H9 (cell line): ENCODE measurements at regions not wholly inside any gene's neighbourhood (a gene's known extent, or its start where the extent isn't known, plus 50 kb on each side); places are given as distances from the start of the nearest gene placed in this dataset.
"Not testable (repeated sequence)": the region's sequence is repeated elsewhere in the genome, so short reads cannot be mapped to it uniquely, and the experiment has no call there.

Source experiments
- DNase-seq: peaks from one replicate; pipeline ENCODE4 v3.0.0-alpha.2; 2017
- H2AFZ ChIP-seq: one replicate; pipeline ENCODE4 v1.6.1; 2013; ENCODE audit warnings: mild to moderate bottlenecking, low read length, control low read depth, moderate library complexity
- H2AK5ac ChIP-seq: 2 replicates; pipeline ENCODE4 v1.6.1; 2013; ENCODE audit warnings: low read length, control low read depth, mixed read lengths; ENCODE audit not compliant: insufficient read length
- H2BK120ac ChIP-seq: one replicate; pipeline ENCODE4 v1.6.1; 2013; ENCODE audit warnings: low read depth, mild to moderate bottlenecking, low read length, control low read depth, inconsistent platforms; ENCODE audit not compliant: poor library complexity, severe bottlenecking
- H2BK12ac ChIP-seq: 2 replicates; pipeline ENCODE4 v1.6.1; 2013; ENCODE audit warnings: low read length, control low read depth, mixed read lengths, low read depth; ENCODE audit not compliant: insufficient read length
- H2BK15ac ChIP-seq: 2 replicates; pipeline ENCODE4 v1.6.1; 2013; ENCODE audit warnings: low read depth, low read length, control low read depth
- H2BK20ac ChIP-seq: one replicate; pipeline ENCODE4 v1.6.1; 2013; ENCODE audit warnings: low read depth, mild to moderate bottlenecking, low read length, control low read depth, inconsistent platforms; ENCODE audit not compliant: poor library complexity, severe bottlenecking
- H2BK5ac ChIP-seq: 2 replicates; pipeline ENCODE4 v1.6.1; 2013; ENCODE audit warnings: low read length, control low read depth, mixed read lengths; ENCODE audit not compliant: insufficient read length
- H3K14ac ChIP-seq: 2 replicates; pipeline ENCODE4 v1.6.1; 2013; ENCODE audit warnings: low read length, control low read depth; ENCODE audit not compliant: insufficient read depth
- H3K18ac ChIP-seq: 2 replicates; pipeline ENCODE4 v1.6.1; 2013; ENCODE audit warnings: low read depth, mild to moderate bottlenecking, mixed read lengths, low read length, control low read depth; ENCODE audit not compliant: insufficient read length
- H3K23ac ChIP-seq: 2 replicates; pipeline ENCODE4 v1.6.1; 2013; ENCODE audit warnings: low read length, control low read depth, mixed read lengths, low read depth; ENCODE audit not compliant: insufficient read length
- H3K23me2 ChIP-seq: 2 replicates; pipeline ENCODE4 v1.6.1; 2013; ENCODE audit warnings: low read depth, mild to moderate bottlenecking, mixed read lengths, low read length, control low read depth; ENCODE audit not compliant: insufficient read length, poor library complexity, severe bottlenecking
- H3K27ac ChIP-seq: 2 replicates; pipeline ENCODE4 v1.5.1; 2013; ENCODE audit warnings: low read length, control low read depth, mixed read lengths, low read depth; ENCODE audit not compliant: insufficient read length
- H3K27me3 ChIP-seq: 2 replicates; pipeline ENCODE4 v1.6.1; 2013; ENCODE audit warnings: low read length, control low read depth, inconsistent platforms; ENCODE audit not compliant: insufficient read depth
- H3K4ac ChIP-seq: 2 replicates; pipeline ENCODE4 v1.6.1; 2013; ENCODE audit warnings: low read depth, mild to moderate bottlenecking, control low read depth, inconsistent platforms, low read length, moderate library complexity
- H3K4me1 ChIP-seq: 2 replicates; pipeline ENCODE4 v1.6.1; 2013; ENCODE audit warnings: low read length, control low read depth, inconsistent platforms; ENCODE audit not compliant: insufficient read depth
- H3K4me2 ChIP-seq: 2 replicates; pipeline ENCODE4 v1.6.1; 2013; ENCODE audit warnings: low read length, control low read depth, mixed read lengths; ENCODE audit not compliant: insufficient read length, insufficient read depth
- H3K56ac ChIP-seq: 2 replicates; pipeline ENCODE4 v1.6.1; 2013; ENCODE audit warnings: low read depth, mild to moderate bottlenecking, mixed read lengths, low read length, control low read depth; ENCODE audit not compliant: insufficient read length
- H3K79me1 ChIP-seq: 2 replicates; pipeline ENCODE4 v1.6.1; 2013; ENCODE audit warnings: low read depth, mild to moderate bottlenecking, moderate library complexity, low read length, control low read depth, inconsistent platforms; ENCODE audit not compliant: insufficient read depth, poor library complexity, severe bottlenecking
- H3K79me2 ChIP-seq: 2 replicates; pipeline ENCODE4 v1.6.1; 2013; ENCODE audit warnings: low read length, control low read depth, inconsistent platforms; ENCODE audit not compliant: insufficient read depth
- H3K9ac ChIP-seq: 2 replicates; pipeline ENCODE4 v1.6.1; 2013; ENCODE audit warnings: low read length, control low read depth, mixed read lengths; ENCODE audit not compliant: insufficient read length; ENCODE audit errors: extremely low read depth
- H3K9me3 ChIP-seq: one replicate; pipeline ENCODE4 v1.6.1; 2013; ENCODE audit warnings: low read depth, low read length, inconsistent platforms; ENCODE audit not compliant: control insufficient read depth
- H3T11ph ChIP-seq: one replicate; pipeline ENCODE4 v1.6.1; 2013; ENCODE audit warnings: mild to moderate bottlenecking, low read length, control low read depth, inconsistent platforms
- H4K20me1 ChIP-seq: one replicate; pipeline ENCODE4 v1.6.1; 2013; ENCODE audit not compliant: control insufficient read depth, insufficient read length, insufficient read depth
- H4K5ac ChIP-seq: 2 replicates; pipeline ENCODE4 v1.6.1; 2013; ENCODE audit warnings: low read depth, mild to moderate bottlenecking, mixed read lengths, low read length, control low read depth; ENCODE audit not compliant: insufficient read length
- H4K8ac ChIP-seq: replicated peaks from 2 replicates; pipeline ENCODE4 v1.6.1; 2013; ENCODE audit warnings: low read length, control low read depth, mixed read lengths, low read depth; ENCODE audit not compliant: insufficient read length
- H4K91ac ChIP-seq: 2 replicates; pipeline ENCODE4 v1.6.1; 2013; ENCODE audit warnings: low read depth, mild to moderate bottlenecking, moderate library complexity, mixed read lengths, low read length, control low read depth; ENCODE audit not compliant: insufficient read length
- H3K27ac Mint-ChIP-seq, 3 experiments: 2 replicates in 2 of 3; 3 replicates in 1 of 3; pipeline ENCODE4 v1.8.0; 2020 to 2021; ENCODE audit warnings: mixed read lengths in 3 of 3, mild to moderate bottlenecking in 1 of 3, moderate library complexity in 1 of 3
- H3K27me3 Mint-ChIP-seq: 2 replicates; pipeline ENCODE4 v1.8.0; 2021; ENCODE audit warnings: low read depth, mild to moderate bottlenecking, moderate library complexity, mixed read lengths
- H3K36me3 Mint-ChIP-seq, 3 experiments: 2 replicates in 2 of 3; 3 replicates in 1 of 3; pipeline ENCODE4 v1.8.0; 2020 to 2021; ENCODE audit warnings: low read depth in 3 of 3, mixed read lengths in 3 of 3; ENCODE audit not compliant: insufficient read depth in 1 of 3
- H3K4me1 Mint-ChIP-seq, 2 experiments: 2 replicates each; pipeline ENCODE4 v1.8.0; 2020; ENCODE audit warnings: mixed read lengths in 2 of 2
- H3K4me3 Mint-ChIP-seq, 2 experiments: 2 replicates in 1 of 2; 3 replicates in 1 of 2; pipeline ENCODE4 v1.8.0; 2020 to 2021; ENCODE audit warnings: mild to moderate bottlenecking in 2 of 2, mixed read lengths in 2 of 2, moderate library complexity in 1 of 2
- H3K9me3 Mint-ChIP-seq, 2 experiments: 2 replicates in 1 of 2; 3 replicates in 1 of 2; pipeline ENCODE4 v1.8.0; 2020; ENCODE audit warnings: mild to moderate bottlenecking in 2 of 2, mixed read lengths in 2 of 2, moderate library complexity in 1 of 2
- WGBS: extraction: QIAGEN DNeasy Blood & Tissue Kit; methylation state at CpG from one replicate; pipeline ENCODE4 v1.1.7; 2013; ENCODE audit warnings: missing lambda C conversion rate, low lambda C conversion rate, mixed read lengths; ENCODE audit not compliant: insufficient read length; ENCODE audit errors: extremely low coverage; 5-methylcytosine and 5-hydroxymethylcytosine counted together
- TF ChIP-seq, protein P1 (sequence below): fragments of 200-600 bp; sonication (generic); conservative IDR thresholded peaks from 3 replicates; pipeline ENCODE4 v1.8.0; 2021; ENCODE audit warnings: antibody characterized with exemption, mild to moderate bottlenecking

DNA sequence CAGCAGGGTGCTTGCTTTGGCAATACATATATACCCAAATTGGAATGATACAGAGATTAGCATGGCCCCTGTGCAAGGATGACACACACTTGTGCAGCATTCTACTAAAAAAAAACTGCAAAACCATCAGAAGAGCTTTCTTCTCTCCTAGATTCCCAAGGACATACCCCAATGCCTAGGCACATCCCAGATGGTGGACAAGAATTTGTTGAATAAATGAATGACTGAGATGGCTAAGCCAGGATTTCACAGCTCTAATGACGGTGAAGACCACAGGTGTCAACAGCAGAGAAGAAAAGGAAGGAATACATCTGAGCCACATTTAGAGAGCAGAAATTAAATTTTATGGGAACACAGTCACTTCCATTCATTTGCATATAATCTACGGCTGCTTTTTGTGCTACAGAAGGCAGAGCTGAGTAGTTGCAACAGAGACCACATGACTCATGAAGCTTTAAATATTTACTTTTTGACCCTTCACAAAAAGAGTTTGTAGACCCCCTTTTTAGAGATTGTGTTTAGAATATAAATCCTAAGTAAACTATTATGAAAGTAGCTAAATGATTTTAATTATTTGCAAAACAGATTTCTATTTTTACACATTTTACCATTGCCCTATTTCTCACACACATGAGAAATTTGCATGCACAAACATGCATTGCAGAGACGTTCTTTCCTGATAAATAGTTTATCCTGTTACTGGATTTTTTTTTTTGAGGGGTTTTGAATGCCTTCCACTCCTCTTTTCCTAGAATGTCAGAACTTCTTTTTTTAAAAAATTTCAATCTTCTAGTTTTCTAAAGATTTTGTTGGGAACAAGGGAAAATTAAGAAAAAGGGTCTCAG is 119.0 kb downstream of the PMAIP1 start:
- Histone ChIP-seq H3T11ph (no peak overlapping the region), H3K4me2 (no peak overlapping the region), H3K27me3 (no peaks in the 10 kb centered on the region), H2BK120ac (no peak overlapping the region), H4K20me1 (no peaks in the 10 kb centered on the region), H4K5ac (no peak overlapping the region), H3K23ac (no peak overlapping the region), H2AK5ac (no peak overlapping the region), H3K79me2 (no peaks in the 10 kb centered on the region), H3K23me2 (no peaks in the 10 kb centered on the region), H3K14ac (no peak overlapping the region), H3K56ac (no peak overlapping the region), H2BK5ac (no peak overlapping the region), H3K4me1 (peaks cover 3% of the 10 kb centered on the region; the same call in 1 of the 2 replicates), H3K18ac (no peak overlapping the region), H2BK12ac (no peak overlapping the region), H2BK20ac (no peak overlapping the region), H4K91ac (no peak overlapping the region), H2BK15ac (no peak overlapping the region), H2AFZ (no peak overlapping the region), H3K27ac (no peak overlapping the region), H3K9me3 (no peaks in the 10 kb centered on the region), H4K8ac (no peak overlapping the region), H3K4ac (no peak overlapping the region), H3K79me1 (no peaks in the 10 kb centered on the region), H3K9ac (no peak overlapping the region)
- no CpG with 5 or more reads among the region's 3 CpGs for WGBS
- H3K36me3 Mint-ChIP-seq = no peaks in the 10 kb centered on the region
- no peak overlapping the region for H3K4me3 Mint-ChIP-seq
- peak overlapping the region in 1 of 3 experiments; percentile 38; a peak in 1 of 7 replicates for H3K27ac Mint-ChIP-seq
- no peaks in the 10 kb centered on the region for H3K27me3 Mint-ChIP-seq
- TF ChIP-seq, protein P1, sequence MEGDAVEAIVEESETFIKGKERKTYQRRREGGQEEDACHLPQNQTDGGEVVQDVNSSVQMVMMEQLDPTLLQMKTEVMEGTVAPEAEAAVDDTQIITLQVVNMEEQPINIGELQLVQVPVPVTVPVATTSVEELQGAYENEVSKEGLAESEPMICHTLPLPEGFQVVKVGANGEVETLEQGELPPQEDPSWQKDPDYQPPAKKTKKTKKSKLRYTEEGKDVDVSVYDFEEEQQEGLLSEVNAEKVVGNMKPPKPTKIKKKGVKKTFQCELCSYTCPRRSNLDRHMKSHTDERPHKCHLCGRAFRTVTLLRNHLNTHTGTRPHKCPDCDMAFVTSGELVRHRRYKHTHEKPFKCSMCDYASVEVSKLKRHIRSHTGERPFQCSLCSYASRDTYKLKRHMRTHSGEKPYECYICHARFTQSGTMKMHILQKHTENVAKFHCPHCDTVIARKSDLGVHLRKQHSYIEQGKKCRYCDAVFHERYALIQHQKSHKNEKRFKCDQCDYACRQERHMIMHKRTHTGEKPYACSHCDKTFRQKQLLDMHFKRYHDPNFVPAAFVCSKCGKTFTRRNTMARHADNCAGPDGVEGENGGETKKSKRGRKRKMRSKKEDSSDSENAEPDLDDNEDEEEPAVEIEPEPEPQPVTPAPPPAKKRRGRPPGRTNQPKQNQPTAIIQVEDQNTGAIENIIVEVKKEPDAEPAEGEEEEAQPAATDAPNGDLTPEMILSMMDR = no peak
- peaks cover 22 to 24% of the 10 kb centered on the region in 2 experiments for H3K4me1 Mint-ChIP-seq
- no peak for DNase-seq
- peaks cover 0 to 2% of the 10 kb centered on the region in 2 experiments; a peak in 1 of 5 replicates for H3K9me3 Mint-ChIP-seq

DNA sequence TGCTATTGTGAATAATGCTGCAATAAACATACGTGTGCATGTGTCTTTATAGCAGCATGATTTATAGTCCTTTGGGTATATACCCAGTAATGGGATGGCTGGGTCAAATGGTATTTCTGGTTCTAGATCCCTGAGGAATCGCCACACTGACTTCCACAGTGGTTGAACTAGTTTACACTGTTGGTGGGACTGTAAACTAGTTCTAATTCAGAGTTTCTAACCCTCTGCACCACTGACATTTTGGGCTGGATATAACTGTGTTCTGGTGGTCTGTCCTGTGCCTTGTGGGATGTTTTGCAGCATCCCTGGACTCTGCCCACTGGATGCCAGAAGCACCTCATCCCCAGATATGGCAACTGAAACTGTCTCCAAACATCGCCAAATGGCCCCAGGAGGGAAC is 118.3 kb downstream of the PMAIP1 start:
- not testable (repeated sequence) for H4K5ac ChIP-seq, H3K27me3 Mint-ChIP-seq, H3K4me3 Mint-ChIP-seq, H2BK15ac ChIP-seq, H3K27ac ChIP-seq, H3K4me1 ChIP-seq, H3K27ac Mint-ChIP-seq, H4K91ac ChIP-seq, H3K14ac ChIP-seq, H3K4ac ChIP-seq, H3T11ph ChIP-seq, H2BK12ac ChIP-seq, H3K4me2 ChIP-seq, H2AFZ ChIP-seq, H2BK5ac ChIP-seq, H3K23ac ChIP-seq, H3K23me2 ChIP-seq, H3K9ac ChIP-seq, H3K9me3 Mint-ChIP-seq, H3K18ac ChIP-seq, H4K20me1 ChIP-seq, H4K8ac ChIP-seq, H2AK5ac ChIP-seq, H2BK120ac ChIP-seq, H3K27me3 ChIP-seq, H3K79me1 ChIP-seq, H2BK20ac ChIP-seq, H3K9me3 ChIP-seq, DNase-seq, H3K36me3 Mint-ChIP-seq, H3K79me2 ChIP-seq, H3K56ac ChIP-seq
- H3K4me1 Mint-ChIP-seq = peaks cover 22 to 24% of the 10 kb centered on the region in 2 experiments
- no CpG with 5 or more reads among the region's 3 CpGs for WGBS
